HG02763 (cell line): ENCODE measurements at regions not wholly inside any gene's neighbourhood (a gene's known extent, or its start where the extent isn't known, plus 50 kb on each side); places are given as distances from the start of the nearest gene placed in this dataset.
"Not testable (repeated sequence)": the region's sequence is repeated elsewhere in the genome, so short reads cannot be mapped to it uniquely, and the experiment has no call there.

ENCODE experiments used
- ATAC-seq: cut with Tn5 transposase; IDR thresholded peaks from one replicate; pipeline ENCODE4 v1.9.1; 2021; ENCODE audit warnings: mild to moderate bottlenecking, moderate library complexity; ENCODE audit not compliant: unreplicated experiment

- peak; percentile 76 for ATAC-seq
These were observed 186.8 kb downstream of the TMA16 start for GRCh38 chr4:163681208-163681821.

DNA sequence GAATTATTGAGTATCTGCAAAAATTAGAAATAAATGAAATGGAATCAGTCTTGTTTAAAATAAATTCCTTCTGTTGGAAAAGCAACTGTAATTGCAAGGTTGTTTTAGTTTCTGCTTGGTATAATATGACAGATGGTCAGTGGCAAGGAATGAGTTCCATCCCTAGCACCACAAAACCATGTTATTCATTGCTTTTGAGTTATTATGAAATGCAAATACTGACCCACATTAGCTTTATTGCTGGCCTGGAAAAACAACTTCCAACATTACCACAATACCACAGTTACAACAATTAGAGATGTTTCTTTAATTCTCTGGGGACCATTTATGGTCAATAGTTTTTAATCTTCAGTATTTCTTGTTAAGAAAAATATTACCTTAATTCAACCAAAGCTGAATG is 194.4 kb downstream of the TMA16 start:
- ATAC-seq, result no peak

DNA sequence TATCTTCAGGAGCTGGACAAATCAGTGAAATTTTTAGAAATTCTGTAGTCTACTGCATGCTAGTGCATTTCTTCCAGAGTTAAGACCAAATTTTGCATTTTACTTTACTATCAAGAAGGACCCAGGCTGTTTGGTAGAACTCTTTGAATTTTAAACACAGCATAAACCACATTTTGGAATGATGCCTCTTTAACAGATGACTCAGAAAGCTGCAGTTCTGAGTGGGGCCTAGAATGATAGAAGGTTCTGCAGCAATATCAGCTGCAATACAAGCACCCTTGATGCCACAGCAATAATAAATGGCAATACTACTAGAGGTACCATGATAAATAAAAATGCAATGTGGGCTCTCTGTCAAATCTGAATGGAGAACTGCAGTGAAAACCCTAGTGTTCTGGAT is 198.7 kb downstream of the TMA16 start:
- ATAC-seq, result no peak

DNA sequence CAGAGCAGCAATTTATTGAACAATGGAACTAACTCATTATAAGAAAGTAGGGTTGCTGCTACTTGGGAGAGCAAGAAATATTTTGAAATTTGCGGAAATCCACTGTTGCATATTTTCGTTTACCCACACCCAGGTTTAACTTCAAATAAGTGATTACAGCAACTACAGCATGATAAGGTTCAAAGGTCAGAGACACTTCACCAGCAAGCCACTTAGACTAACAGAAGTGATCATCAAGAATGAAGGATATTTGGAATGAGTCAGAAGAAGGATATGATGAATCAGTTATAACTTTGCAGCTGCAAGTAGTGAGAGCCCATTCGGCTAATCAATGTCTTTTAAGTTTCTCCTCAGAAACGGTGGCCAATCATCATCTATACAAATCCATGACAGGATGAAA is 199.3 kb downstream of the TMA16 start:
- ATAC-seq, result no peak

- ATAC-seq, result no peak
These were observed 199.9 kb downstream of the TMA16 start for GRCh38 chr4:163694385-163694784.

DNA sequence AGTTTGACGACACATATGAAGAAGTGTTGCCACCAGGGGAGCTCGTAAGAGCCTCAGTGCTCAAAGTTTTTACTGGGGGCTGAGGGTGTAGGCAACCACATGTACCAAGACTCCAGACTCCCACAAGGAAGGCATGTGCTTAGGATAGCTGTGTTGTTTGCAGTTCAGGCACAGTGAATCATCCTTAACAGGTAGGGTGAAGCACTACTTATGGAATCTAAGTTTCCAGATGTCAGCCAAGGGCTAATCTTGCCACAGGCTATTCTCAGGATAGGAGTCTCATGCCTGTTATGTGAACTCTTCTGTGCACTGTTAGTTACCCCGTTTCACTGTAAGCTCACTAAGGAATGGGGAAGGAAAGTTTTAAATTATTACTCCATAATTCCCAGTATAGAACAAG is 202.6 kb downstream of the TMA16 start:
- ATAC-seq, result no peak

GRCh38 chr4:163700383-163700782 is 205.9 kb downstream of the TMA16 start:
- ATAC-seq, result not testable (repeated sequence)

GRCh38 chr4:163701916-163702315 is 207.4 kb downstream of the TMA16 start:
- peak; percentile 93 for ATAC-seq

GRCh38 chr4:163702736-163703135 is 208.2 kb downstream of the TMA16 start:
- ATAC-seq, result no peak

GRCh38 chr4:163703251-163703650 is 208.8 kb downstream of the TMA16 start:
- no peak for ATAC-seq

DNA sequence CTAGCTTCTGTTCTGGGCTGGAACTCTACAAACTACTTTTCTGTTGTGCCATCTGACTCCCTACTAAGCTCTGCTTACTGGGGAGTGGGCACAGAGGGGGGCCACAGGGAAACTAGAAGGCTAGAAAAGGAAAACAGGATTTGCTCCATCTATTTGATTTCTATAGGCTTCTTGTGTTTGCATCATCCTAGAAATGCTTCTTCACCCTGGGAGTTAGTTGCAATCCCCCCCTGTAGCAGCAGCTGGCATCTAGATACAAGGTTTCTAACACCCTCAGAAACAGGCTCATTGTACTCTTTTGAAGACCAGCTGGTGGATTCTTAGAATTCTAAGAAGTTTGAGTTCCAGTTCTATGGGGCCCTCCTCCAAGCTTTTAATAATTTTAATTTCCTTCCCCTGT is 213.4 kb downstream of the TMA16 start:
- no peak for ATAC-seq

- ATAC-seq, result no peak
These were observed 215.1 kb downstream of the TMA16 start for GRCh38 chr4:163709601-163710000.

- ATAC-seq, result no peak
These were observed 215.7 kb downstream of the TMA16 start for GRCh38 chr4:163710158-163710557.

- ATAC-seq, result not testable (repeated sequence)
These were observed 230.0 kb downstream of the TMA16 start for GRCh38 chr4:163724495-163724894.

DNA sequence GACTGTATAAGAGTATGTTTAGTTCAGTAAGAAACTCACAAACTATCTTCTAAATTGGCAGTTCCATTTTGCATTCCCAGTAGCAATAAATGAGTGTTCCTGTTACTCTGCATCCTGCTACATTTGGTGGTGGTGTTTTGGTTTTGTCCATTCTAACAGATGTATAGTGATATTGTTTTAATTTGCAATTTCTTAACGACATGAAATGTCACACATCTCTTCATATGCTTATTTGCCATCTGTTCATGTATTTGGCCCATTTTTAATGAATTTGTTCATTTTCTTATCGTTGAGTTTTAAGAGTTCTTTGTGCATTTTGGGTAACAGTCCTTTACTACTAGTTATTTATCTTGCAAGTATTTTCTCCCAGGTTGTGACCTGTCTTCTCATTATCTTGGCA is 232.2 kb downstream of the TMA16 start:
- no peak for ATAC-seq

- ATAC-seq, result no peak
These were observed 236.6 kb downstream of the TMA16 start for GRCh38 chr4:163731071-163731470.

DNA sequence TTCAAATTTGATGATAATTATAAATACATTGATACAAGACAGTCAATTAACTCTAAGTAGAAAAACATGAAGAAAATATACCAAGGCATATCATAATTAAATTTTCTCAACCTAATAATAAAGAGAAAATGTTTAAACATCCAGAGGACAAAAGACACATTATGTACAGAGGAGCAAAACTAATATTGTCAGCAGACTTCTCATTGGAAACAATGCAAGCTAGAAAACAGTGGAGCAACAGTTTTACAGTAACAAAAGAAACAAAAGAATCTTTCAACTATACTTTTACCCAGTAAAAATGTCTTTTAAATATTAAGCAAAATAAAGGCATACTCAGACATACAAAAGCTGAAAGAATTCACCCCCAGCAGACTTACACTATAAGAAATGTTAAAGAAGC is 238.0 kb downstream of the TMA16 start:
- ATAC-seq, result no peak

GRCh38 chr4:163736876-163737275 is 242.4 kb downstream of the TMA16 start:
- no peak for ATAC-seq

- ATAC-seq, result not testable (repeated sequence)
These were observed 243.4 kb downstream of the TMA16 start for GRCh38 chr4:163737846-163738245.

DNA sequence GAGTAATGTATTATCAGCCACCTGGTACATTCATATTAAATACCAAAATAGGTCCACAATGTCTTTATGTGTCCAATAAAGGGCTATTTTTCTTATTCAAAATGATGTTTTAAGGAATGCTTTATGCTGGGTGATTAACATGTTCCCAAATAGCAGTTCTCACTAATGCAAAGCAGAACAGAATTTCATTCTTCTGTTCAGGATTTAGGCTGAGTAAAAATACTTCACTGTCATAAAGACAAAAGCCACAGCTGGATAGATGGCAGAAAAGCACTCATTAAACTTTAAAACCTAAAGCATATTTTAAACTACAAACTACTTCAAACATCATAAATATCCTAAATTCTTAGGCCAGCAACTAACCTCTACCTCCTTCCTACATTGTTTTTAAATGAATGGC is 244.0 kb downstream of the TMA16 start:
- no peak for ATAC-seq

- peak; percentile 95 for ATAC-seq
These were observed 250.4 kb downstream of the TMA16 start for GRCh38 chr4:163744861-163745260.

DNA sequence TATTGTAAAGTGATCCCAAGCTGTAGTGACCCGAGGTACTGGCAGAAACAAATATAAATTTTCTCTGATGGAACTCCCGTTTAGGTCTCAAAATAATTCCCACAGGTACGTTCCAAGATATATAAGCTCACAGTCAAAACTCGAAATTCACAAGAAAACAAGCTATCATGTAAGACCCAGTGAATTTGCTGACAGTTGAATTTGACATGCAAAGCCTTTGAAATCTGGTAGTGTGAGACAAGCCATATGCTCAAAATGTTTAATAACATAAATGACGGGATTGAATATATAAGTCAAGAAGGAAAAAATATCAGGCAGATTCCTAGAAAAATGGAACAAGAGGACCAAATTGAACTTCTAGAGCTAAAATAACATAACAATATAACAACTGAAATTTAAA is 252.8 kb downstream of the TMA16 start:
- no peak for ATAC-seq

DNA sequence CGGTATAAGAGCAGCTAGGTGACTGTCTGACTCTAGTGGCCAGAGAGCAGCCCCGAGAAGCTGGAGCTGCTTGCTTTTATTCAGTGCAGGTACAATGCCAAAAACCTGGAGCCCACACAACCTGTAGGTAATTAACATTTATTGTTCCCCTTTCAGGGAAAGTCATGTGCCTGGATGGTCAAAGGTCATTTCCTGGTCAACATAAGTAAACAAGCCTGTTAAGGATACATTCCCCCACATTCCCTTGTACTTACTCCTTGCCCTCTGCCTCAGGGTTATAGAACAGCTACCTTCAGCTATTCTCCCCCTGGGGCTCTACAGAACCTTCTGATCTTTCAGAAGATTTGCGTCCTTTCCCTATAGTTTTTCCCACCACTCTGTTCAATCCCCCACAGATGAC is 253.4 kb downstream of the TMA16 start:
- no peak for ATAC-seq
